Keratinocyte (primary cell): ENCODE measurements at regions not wholly inside any gene's neighbourhood (a gene's known extent, or its start where the extent isn't known, plus 50 kb on each side); places are given as distances from the start of the nearest gene placed in this dataset.

Experiments
- DNase-seq: peaks from one replicate; pipeline ENCODE4 v3.0.0-alpha.2; 2011; ENCODE audit warnings: low read depth, missing footprints, low spot score
- FAIRE-seq: peaks from 2 replicates; lab custom pipeline; 2011; peaks lifted over from hg19 to GRCh38; lab: Jason Lieb, UNC
- H2AFZ ChIP-seq: 2 replicates; pipeline ENCODE4 v1.6.0; 2012; ENCODE audit warnings: low read length, control low read depth, inconsistent platforms; ENCODE audit not compliant: control insufficient read depth
- H3K27ac ChIP-seq: 2 replicates; pipeline ENCODE4 v1.5.1; 2011; ENCODE audit warnings: low read length; ENCODE audit not compliant: control insufficient read depth, insufficient read depth
- H3K27me3 ChIP-seq: 3 replicates; pipeline ENCODE4 v1.6.0; 2011; ENCODE audit warnings: low read length; ENCODE audit not compliant: control insufficient read depth, insufficient read depth; ENCODE audit errors: extremely low read depth
- H3K36me3 ChIP-seq, 2 experiments: 2 replicates in 1 of 2; 3 replicates in 1 of 2; pipeline ENCODE4 v1.5.1; 2011; ENCODE audit warnings: low read length in 2 of 2, mild to moderate bottlenecking in 1 of 2; ENCODE audit not compliant: control insufficient read depth in 2 of 2, insufficient read depth in 2 of 2; ENCODE audit errors: extremely low read depth in 1 of 2
- H3K4me1 ChIP-seq: 3 replicates; pipeline ENCODE4 v1.5.1; 2011; ENCODE audit warnings: low read length; ENCODE audit not compliant: control insufficient read depth, insufficient read depth; ENCODE audit errors: extremely low read depth
- H3K4me2 ChIP-seq: 3 replicates; pipeline ENCODE4 v1.6.0; 2011; ENCODE audit warnings: low read depth, low read length; ENCODE audit not compliant: control insufficient read depth, insufficient read depth; ENCODE audit errors: extremely low read depth
- H3K4me3 ChIP-seq, 3 experiments: fragments of 200-600 bp in 1 of 3; sonication (generic) in 1 of 3; 2 replicates in 2 of 3; 3 replicates in 1 of 3; pipeline ENCODE4 v1.5.1; 2011 to 2016; ENCODE audit warnings: low read length in 3 of 3, mild to moderate bottlenecking in 3 of 3, control low read depth in 2 of 3, inconsistent platforms in 1 of 3, low read depth in 1 of 3, mixed read lengths in 1 of 3, mixed run types in 1 of 3, moderate library complexity in 1 of 3; ENCODE audit not compliant: control insufficient read depth in 2 of 3, insufficient read depth in 2 of 3; ENCODE audit errors: extremely low read depth in 1 of 3
- H3K79me2 ChIP-seq: 2 replicates; pipeline ENCODE4 v1.6.0; 2012; ENCODE audit warnings: low read length; ENCODE audit not compliant: control insufficient read depth, insufficient read depth
- H3K9ac ChIP-seq: 3 replicates; pipeline ENCODE4 v1.6.0; 2011; ENCODE audit warnings: low read length; ENCODE audit not compliant: control insufficient read depth, insufficient read depth; ENCODE audit errors: extremely low read depth
- H3K9me1 ChIP-seq: 3 replicates; pipeline ENCODE4 v1.6.0; 2011; ENCODE audit warnings: low read length; ENCODE audit not compliant: control insufficient read depth, insufficient read depth; ENCODE audit errors: extremely low read depth
- H3K9me3 ChIP-seq: 2 replicates; pipeline ENCODE4 v1.5.1; 2012; ENCODE audit warnings: low read depth, low read length; ENCODE audit not compliant: control insufficient read depth
- H4K20me1 ChIP-seq: 3 replicates; pipeline ENCODE4 v1.6.0; 2011; ENCODE audit warnings: low read length; ENCODE audit not compliant: control insufficient read depth, insufficient read depth; ENCODE audit errors: extremely low read depth
- CTCF ChIP-seq, 3 experiments: IDR thresholded peaks in 1 of 3; conservative IDR thresholded peaks in 1 of 3; optimal IDR thresholded peaks in 1 of 3; 2 replicates in 2 of 3; 3 replicates in 1 of 3; pipeline versions ENCODE3 to v1.5.1; 2011; ENCODE audit warnings: low read length in 3 of 3, mild to moderate bottlenecking in 3 of 3, moderate library complexity in 2 of 3, control low read depth in 1 of 3, inconsistent platforms in 1 of 3; ENCODE audit not compliant: insufficient read depth in 2 of 3; ENCODE audit errors: extremely low read depth in 1 of 3
- EZH2 ChIP-seq: IDR thresholded peaks from one replicate; pipeline ENCODE4 v1.6.1; 2012; ENCODE audit warnings: inconsistent platforms, mild to moderate bottlenecking, low read length, moderate library complexity
- dilution Hi-C: fragments of 300-500 bp; cut with MboI; formaldehyde crosslinking; loops from one replicate; pipeline ENCODE4 v1.7.0; 2020; ENCODE audit warnings: low sequenced_read_pairs; ENCODE audit not compliant: extremely low pct_ligation_motif_present

- H3K9me1 ChIP-seq = no peaks in the 10 kb centered on the region
- H3K36me3 ChIP-seq = no peaks in the 10 kb centered on the region
- H3K79me2 ChIP-seq = no peaks in the 10 kb centered on the region
- TF ChIP-seq CTCF (optimal IDR thresholded peaks at IDR 0.05 in 1 of 3, IDR thresholded peaks at IDR 0.05 in 1 of 3, conservative IDR thresholded peaks at IDR 0.05 in 1 of 3; ENCODE audit: extremely low read depth in 1 of 3, insufficient read depth in 2 of 3, low read length in 3 of 3) (no peak), EZH2 (no peak)
- H3K9ac ChIP-seq = no peak overlapping the region
- no peak overlapping the region for H2AFZ ChIP-seq
- no peak overlapping the region for H3K4me3 ChIP-seq
- no peaks in the 10 kb centered on the region for H3K27me3 ChIP-seq
- H3K27ac ChIP-seq = no peak overlapping the region
- dilution Hi-C loops = no loop called here
- no peaks in the 10 kb centered on the region for H4K20me1 ChIP-seq
- H3K9me3 ChIP-seq = no peaks in the 10 kb centered on the region
- H3K4me2 ChIP-seq = no peak overlapping the region
- peaks cover 3% of the 10 kb centered on the region for H3K4me1 ChIP-seq
- FAIRE-seq (no peak), DNase-seq (no peak)
Observed at GRCh38 chr13:44210525-44210924, 163.1 kb upstream of the SERP2 start.

- Histone ChIP-seq H3K9me1 (no peaks in the 10 kb centered on the region), H3K27ac (no peak overlapping the region), H3K79me2 (no peaks in the 10 kb centered on the region), H3K9me3 (no peaks in the 10 kb centered on the region), H4K20me1 (no peaks in the 10 kb centered on the region), H3K27me3 (no peaks in the 10 kb centered on the region), H3K4me1 (peaks cover 3% of the 10 kb centered on the region), H3K36me3 (no peaks in the 10 kb centered on the region), H3K4me2 (no peak overlapping the region), H2AFZ (no peak overlapping the region), H3K9ac (no peak overlapping the region), H3K4me3 (no peak overlapping the region)
- FAIRE-seq = no peak
- TF ChIP-seq CTCF (optimal IDR thresholded peaks at IDR 0.05 in 1 of 3, IDR thresholded peaks at IDR 0.05 in 1 of 3, conservative IDR thresholded peaks at IDR 0.05 in 1 of 3; ENCODE audit: extremely low read depth in 1 of 3, insufficient read depth in 2 of 3, low read length in 3 of 3) (no peak), EZH2 (no peak)
- dilution Hi-C loops = no loop called here
- no peak for DNase-seq
Observed at GRCh38 chr13:44211286-44211685, 162.3 kb upstream of the SERP2 start.
